ENCODE measurements at regions not wholly inside any gene's neighbourhood (a gene's known extent, or its start where the extent isn't known, plus 50 kb on each side); places are given as distances from the start of the nearest gene placed in this dataset.
"Not testable (repeated sequence)": the region's sequence is repeated elsewhere in the genome, so short reads cannot be mapped to it uniquely, and the experiment has no call there.

DNA sequence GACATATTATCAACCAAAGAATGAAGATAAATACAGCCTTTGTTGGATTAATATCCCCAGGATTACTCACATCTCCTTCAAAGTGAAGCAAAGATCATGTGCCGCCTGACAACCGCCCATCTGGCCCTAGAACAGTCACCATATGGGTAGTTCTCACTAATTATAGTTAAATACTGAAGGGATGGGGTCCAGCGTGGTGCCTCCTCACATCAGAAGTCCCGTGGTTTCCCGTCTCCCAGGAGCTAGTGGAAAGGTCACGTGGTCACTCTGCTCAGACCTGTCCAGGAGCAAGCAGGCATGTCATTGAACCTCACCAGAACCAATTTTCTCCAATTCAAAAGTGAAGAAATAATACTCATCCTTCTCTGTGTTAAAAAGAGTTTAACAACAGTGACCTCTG is 434.5 kb downstream of the SHISA9 start (continued):
- TF ChIP-seq FOXM1 (IDR thresholded peaks at IDR 0.05; ENCODE audit: low read depth) (no peak), FOXJ3 (CRISPR knock-in tag; IDR thresholded peaks at IDR 0.05) (no peak), RCOR1 (IDR thresholded peaks at IDR 0.05; ENCODE audit: low read length) (no peak), GABPA (IDR thresholded peaks at IDR 0.05; ENCODE audit: low read depth) (no peak), CHD2 (IDR thresholded peaks at IDR 0.05; ENCODE audit: low read length, partially characterized antibody) (no peak), EP300 (IDR thresholded peaks at IDR 0.05; ENCODE audit: borderline replicate concordance in 1 of 2, low read depth in 1 of 2, low read length in 1 of 2) (no peak), SMC3 (IDR thresholded peaks at IDR 0.05; ENCODE audit: low read depth, low read length) (no peak), RXRA (IDR thresholded peaks at IDR 0.05; ENCODE audit: borderline replicate concordance, low read depth) (no peak), JUND (IDR thresholded peaks at IDR 0.05) (no peak)
- TF ChIP-seq, protein P1, sequence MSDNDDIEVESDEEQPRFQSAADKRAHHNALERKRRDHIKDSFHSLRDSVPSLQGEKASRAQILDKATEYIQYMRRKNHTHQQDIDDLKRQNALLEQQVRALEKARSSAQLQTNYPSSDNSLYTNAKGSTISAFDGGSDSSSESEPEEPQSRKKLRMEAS (IDR thresholded peaks at IDR 0.05; ENCODE audit: low read depth): no peak

DNA sequence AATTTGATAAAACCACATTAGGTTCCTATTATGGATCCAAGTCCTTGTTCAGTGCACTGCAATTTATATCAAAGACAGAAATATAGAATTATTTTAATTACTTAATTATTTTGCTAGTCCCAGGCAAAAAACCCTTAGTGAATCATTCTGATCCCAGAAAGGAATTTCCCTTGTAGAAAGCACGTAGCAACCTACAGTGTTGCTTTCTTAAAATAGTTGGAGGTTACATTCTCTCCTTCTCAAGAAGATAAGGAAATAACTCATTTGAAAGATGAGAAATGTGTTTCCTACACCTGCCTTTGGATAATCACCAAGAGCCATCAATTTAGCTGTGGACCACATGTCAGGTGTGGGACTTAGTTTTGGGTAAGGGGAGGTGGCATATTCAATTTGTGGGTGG is 434.9 kb downstream of the SHISA9 start:
- no peaks in the 10 kb centered on the region for H4K20me1 ChIP-seq (ENCODE audit: insufficient read depth)
- no peaks in the 10 kb centered on the region for H3K9me3 ChIP-seq
- no peak overlapping the region for H3K4me3 ChIP-seq (ENCODE audit: low read depth in 2 of 2, low read length in 1 of 2)
- DNase-seq: no peak
- no peaks in the 10 kb centered on the region for H3K4me1 ChIP-seq (ENCODE audit: control insufficient read depth in 1 of 2, insufficient read depth in 2 of 2, low read depth in 1 of 2, low read length in 1 of 2)
- H3K9ac ChIP-seq: no peak overlapping the region
- no peak overlapping the region for H3K27ac ChIP-seq (ENCODE audit: low read depth in 2 of 2, low read length in 1 of 2)
- ChIA-PET CTCF (no interaction called here), POLR2A (no interaction called here)
- H3K79me2 ChIP-seq (ENCODE audit: insufficient read depth): no peaks in the 10 kb centered on the region
- no peak overlapping the region for H2AFZ ChIP-seq (ENCODE audit: low read depth)
- WGBS (ENCODE audit: low lambda C conversion rate): 7% methylated on average over 1 of the region's 1 CpG
- H3K36me3 ChIP-seq (replicated peaks in 1 of 2; ENCODE audit: control insufficient read depth in 1 of 2, insufficient read depth in 2 of 2, low read length in 1 of 2): no peaks in the 10 kb centered on the region
- TF ChIP-seq CHD2 (IDR thresholded peaks at IDR 0.05; ENCODE audit: low read length, partially characterized antibody): no peak
- TF ChIP-seq ELF1 (IDR thresholded peaks at IDR 0.05): no peak
- TF ChIP-seq, protein P2, sequence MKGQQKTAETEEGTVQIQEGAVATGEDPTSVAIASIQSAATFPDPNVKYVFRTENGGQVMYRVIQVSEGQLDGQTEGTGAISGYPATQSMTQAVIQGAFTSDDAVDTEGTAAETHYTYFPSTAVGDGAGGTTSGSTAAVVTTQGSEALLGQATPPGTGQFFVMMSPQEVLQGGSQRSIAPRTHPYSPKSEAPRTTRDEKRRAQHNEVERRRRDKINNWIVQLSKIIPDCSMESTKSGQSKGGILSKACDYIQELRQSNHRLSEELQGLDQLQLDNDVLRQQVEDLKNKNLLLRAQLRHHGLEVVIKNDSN (IDR thresholded peaks at IDR 0.05; ENCODE audit: borderline replicate concordance, low read depth): no peak
- no peaks in the 10 kb centered on the region for H3F3A ChIP-seq (replicated peaks; ENCODE audit: insufficient read depth)
- no peak overlapping the region for H3K4me2 ChIP-seq
- H3K27me3 ChIP-seq (ENCODE audit: insufficient read depth): no peaks in the 10 kb centered on the region
- no peaks in the 10 kb centered on the region for H3K9me2 ChIP-seq

DNA sequence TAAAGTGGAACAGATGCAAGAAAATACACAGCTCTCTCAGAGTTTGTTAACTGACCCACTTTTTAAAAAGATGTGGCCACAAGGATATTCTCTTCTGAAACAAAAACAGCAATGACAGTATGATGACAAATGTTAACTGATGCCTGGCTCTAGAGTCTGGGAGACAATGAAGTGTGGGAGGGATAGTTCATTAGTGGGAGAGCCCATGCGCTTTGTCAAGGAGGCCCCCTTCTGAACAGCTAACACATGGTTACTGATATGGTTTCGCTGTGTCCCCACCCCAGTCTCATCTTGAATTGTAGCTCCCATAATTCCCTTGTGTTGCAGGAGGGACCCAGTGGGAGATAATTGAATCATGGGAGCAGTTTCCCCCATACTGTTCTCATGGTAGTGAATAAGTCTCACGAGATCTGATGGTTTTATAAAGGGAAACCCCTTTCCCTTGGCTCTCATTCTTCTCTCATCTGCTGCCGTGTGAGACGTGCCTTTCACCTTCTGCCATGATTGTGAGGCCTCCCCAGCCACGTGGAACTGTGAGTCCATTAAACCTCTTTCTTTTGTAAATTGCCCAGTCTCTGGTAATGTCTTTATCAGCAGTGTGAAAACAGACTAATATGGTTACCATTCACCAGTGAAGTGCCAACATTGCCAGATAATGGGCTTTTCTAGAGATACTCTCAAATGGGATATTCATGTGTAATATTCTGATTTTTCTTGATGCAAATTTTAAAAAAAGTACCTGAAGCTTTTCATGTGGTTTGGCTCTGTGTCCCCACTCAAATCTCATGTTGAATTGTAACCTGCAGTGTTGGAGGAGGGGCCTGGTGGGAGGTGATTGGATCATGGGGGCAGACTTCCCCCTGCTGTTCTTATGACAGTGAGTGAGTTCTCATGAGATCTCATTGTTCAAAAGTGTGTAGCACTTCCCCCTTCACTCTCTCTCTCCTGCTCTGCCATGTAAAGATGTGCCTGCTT is 435.8 kb downstream of the SHISA9 start:
- H3K4me1 ChIP-seq (ENCODE audit: control insufficient read depth in 1 of 2, insufficient read depth in 2 of 2, low read depth in 1 of 2, low read length in 1 of 2); H3K27me3 ChIP-seq (ENCODE audit: insufficient read depth); H2AFZ ChIP-seq (ENCODE audit: low read depth); H3K36me3 ChIP-seq (replicated peaks in 1 of 2; ENCODE audit: control insufficient read depth in 1 of 2, insufficient read depth in 2 of 2, low read length in 1 of 2); CTCF ChIA-PET; H3K4me3 ChIP-seq (ENCODE audit: low read depth in 2 of 2, low read length in 1 of 2); H3K9ac ChIP-seq; H3K79me2 ChIP-seq (ENCODE audit: insufficient read depth); H3F3A ChIP-seq (replicated peaks; ENCODE audit: insufficient read depth); DNase-seq; H3K9me3 ChIP-seq; H4K20me1 ChIP-seq (ENCODE audit: insufficient read depth); H3K9me2 ChIP-seq; H3K4me2 ChIP-seq; H3K27ac ChIP-seq (ENCODE audit: low read depth in 2 of 2, low read length in 1 of 2); POLR2A ChIA-PET: not testable (repeated sequence)
- WGBS (ENCODE audit: low lambda C conversion rate): 8% methylated on average over 6 of the region's 6 CpGs

All from SK-N-SH (cell line).